GM23338 (cell line): ENCODE measurements at regions not wholly inside any gene's neighbourhood (a gene's known extent, or its start where the extent isn't known, plus 50 kb on each side); places are given as distances from the start of the nearest gene placed in this dataset.

Source experiments
- ATAC-seq: fragments of 200-7000 bp; cut with Tn5 transposase; 3 replicates; pipeline ENCODE4 v1.9.1; 2020
- DNase-seq: peaks from one replicate; pipeline ENCODE4 v3.0.0-alpha.2; 2015; ENCODE audit warnings: low spot score
- H2AFZ ChIP-seq: fragments of 200-600 bp; sonication (generic); 2 replicates; pipeline ENCODE4 v1.8.0; 2016; ENCODE audit warnings: antibody characterized with exemption, mild to moderate bottlenecking, moderate library complexity
- H3F3A ChIP-seq: fragments of 200-600 bp; sonication (generic); replicated peaks from 2 replicates; pipeline ENCODE4 v1.8.0; 2017; ENCODE audit warnings: antibody characterized with exemption, mixed run types, low read depth
- H3K27ac ChIP-seq: fragments of 200-600 bp; sonication (generic); 2 replicates; pipeline ENCODE4 v1.6.1; 2016; ENCODE audit warnings: low read depth
- H3K27me3 ChIP-seq: fragments of 200-600 bp; sonication (generic); 2 replicates; pipeline ENCODE4 v1.8.0; 2016; ENCODE audit warnings: mild to moderate bottlenecking, mixed run types, moderate library complexity; ENCODE audit not compliant: insufficient read depth
- H3K36me3 ChIP-seq: fragments of 200-600 bp; sonication (generic); 2 replicates; pipeline ENCODE4 v1.8.0; 2016; ENCODE audit warnings: mild to moderate bottlenecking; ENCODE audit not compliant: insufficient read depth
- H3K4me1 ChIP-seq: fragments of 200-600 bp; sonication (generic); 2 replicates; pipeline ENCODE4 v1.8.0; 2016; ENCODE audit warnings: mild to moderate bottlenecking, moderate library complexity; ENCODE audit not compliant: insufficient read depth
- H3K4me2 ChIP-seq: fragments of 200-600 bp; sonication (generic); 2 replicates; pipeline ENCODE4 v1.7.1; 2017; ENCODE audit warnings: mixed run types
- H3K4me3 ChIP-seq: fragments of 200-600 bp; sonication (generic); 2 replicates; pipeline ENCODE4 v1.6.1; 2016; ENCODE audit warnings: mixed run types
- H3K79me2 ChIP-seq: fragments of 200-600 bp; sonication (generic); replicated peaks from 2 replicates; pipeline ENCODE4 v1.8.0; 2017; ENCODE audit warnings: mild to moderate bottlenecking; ENCODE audit not compliant: insufficient read depth
- H3K9me2 ChIP-seq: fragments of 200-600 bp; sonication (generic); 2 replicates; pipeline ENCODE4 v1.8.0; 2017; ENCODE audit not compliant: insufficient read depth
- H4K20me1 ChIP-seq: fragments of 200-600 bp; sonication (generic); replicated peaks from 2 replicates; pipeline ENCODE4 v1.8.0; 2017; ENCODE audit warnings: mild to moderate bottlenecking; ENCODE audit not compliant: insufficient read depth
- H3K27ac Mint-ChIP-seq: 2 replicates; pipeline ENCODE4 v1.8.0; 2020; ENCODE audit warnings: inconsistent platforms, mild to moderate bottlenecking, moderate library complexity, mixed read lengths
- H3K27me3 Mint-ChIP-seq: 3 replicates; pipeline ENCODE4 v1.8.0; 2022; ENCODE audit warnings: low read depth, mild to moderate bottlenecking, moderate library complexity, mixed read lengths, inconsistent platforms; ENCODE audit not compliant: insufficient read depth, poor library complexity
- H3K36me3 Mint-ChIP-seq: 3 replicates; pipeline ENCODE4 v1.8.0; 2021; ENCODE audit warnings: low read depth, mild to moderate bottlenecking, inconsistent platforms, moderate library complexity, mixed read lengths
- H3K4me1 Mint-ChIP-seq: 3 replicates; pipeline ENCODE4 v1.8.0; 2020; ENCODE audit warnings: mild to moderate bottlenecking, inconsistent platforms, mixed read lengths
- H3K4me3 Mint-ChIP-seq: 3 replicates; pipeline ENCODE4 v1.8.0; 2021; ENCODE audit warnings: moderate library complexity, mild to moderate bottlenecking, inconsistent platforms, mixed read lengths
- H3K9me3 Mint-ChIP-seq: 3 replicates; pipeline ENCODE4 v1.8.0; 2020; ENCODE audit warnings: moderate library complexity, mild to moderate bottlenecking, inconsistent platforms, mixed read lengths
- CREB1 ChIP-seq: fragments of 250-450 bp; sonication (Bioruptor Pico); IDR thresholded peaks from 2 replicates; pipeline ENCODE4 v1.5.0; 2020; ENCODE audit warnings: low read depth, mild to moderate bottlenecking, moderate library complexity
- STAT1 ChIP-seq: IDR thresholded peaks from one replicate; pipeline ENCODE4 v1.6.1; 2016; ENCODE audit warnings: antibody characterized with exemption; ENCODE audit not compliant: unreplicated experiment
- ZNF462 ChIP-seq: fragments of 250-450 bp; sonication (Bioruptor Pico); IDR thresholded peaks from 2 replicates; pipeline ENCODE4 v1.5.0; 2020; ENCODE audit warnings: mild to moderate bottlenecking, moderate library complexity
- TF ChIP-seq, protein P1 (sequence below), 2 experiments: fragments of 200-600 bp in 1 of 2; sonication (generic) in 1 of 2; conservative IDR thresholded peaks; 2 replicates each; pipeline versions ENCODE4 v1.5.1 to v1.6.1; 2016 to 2017; ENCODE audit warnings: antibody characterized with exemption in 2 of 2, low read depth in 2 of 2, mild to moderate bottlenecking in 2 of 2, moderate library complexity in 1 of 2

- Mint-ChIP-seq H3K9me3 (no peaks in the 10 kb centered on the region), H3K27ac (no peak overlapping the region), H3K27me3 (peaks cover 2% of the 10 kb centered on the region), H3K4me3 (no peak overlapping the region), H3K4me1 (no peaks in the 10 kb centered on the region), H3K36me3 (no peaks in the 10 kb centered on the region)
- ATAC-seq: no peak
- Histone ChIP-seq H3K27me3 (no peaks in the 10 kb centered on the region), H3K4me2 (no peak overlapping the region), H2AFZ (no peak overlapping the region), H3K79me2 (no peaks in the 10 kb centered on the region), H3K27ac (no peak overlapping the region), H3K4me3 (no peak overlapping the region), H3F3A (no peaks in the 10 kb centered on the region), H3K36me3 (no peaks in the 10 kb centered on the region), H4K20me1 (no peaks in the 10 kb centered on the region), H3K4me1 (no peaks in the 10 kb centered on the region), H3K9me2 (0 out of 2 replicates have a peak, but pooled peaks cover 2% of the 10 kb centered on the region)
- no peak for DNase-seq
- TF ChIP-seq, protein P1, sequence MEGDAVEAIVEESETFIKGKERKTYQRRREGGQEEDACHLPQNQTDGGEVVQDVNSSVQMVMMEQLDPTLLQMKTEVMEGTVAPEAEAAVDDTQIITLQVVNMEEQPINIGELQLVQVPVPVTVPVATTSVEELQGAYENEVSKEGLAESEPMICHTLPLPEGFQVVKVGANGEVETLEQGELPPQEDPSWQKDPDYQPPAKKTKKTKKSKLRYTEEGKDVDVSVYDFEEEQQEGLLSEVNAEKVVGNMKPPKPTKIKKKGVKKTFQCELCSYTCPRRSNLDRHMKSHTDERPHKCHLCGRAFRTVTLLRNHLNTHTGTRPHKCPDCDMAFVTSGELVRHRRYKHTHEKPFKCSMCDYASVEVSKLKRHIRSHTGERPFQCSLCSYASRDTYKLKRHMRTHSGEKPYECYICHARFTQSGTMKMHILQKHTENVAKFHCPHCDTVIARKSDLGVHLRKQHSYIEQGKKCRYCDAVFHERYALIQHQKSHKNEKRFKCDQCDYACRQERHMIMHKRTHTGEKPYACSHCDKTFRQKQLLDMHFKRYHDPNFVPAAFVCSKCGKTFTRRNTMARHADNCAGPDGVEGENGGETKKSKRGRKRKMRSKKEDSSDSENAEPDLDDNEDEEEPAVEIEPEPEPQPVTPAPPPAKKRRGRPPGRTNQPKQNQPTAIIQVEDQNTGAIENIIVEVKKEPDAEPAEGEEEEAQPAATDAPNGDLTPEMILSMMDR (conservative IDR thresholded peaks at IDR 0.05; ENCODE audit: low read depth in 2 of 2): no peak
- no peak for TF ChIP-seq CREB1 (CRISPR knock-in tag)
- TF ChIP-seq ZNF462 (CRISPR knock-in tag): no peak
These were observed 295.4 kb upstream of the ESRRG start for GRCh38 chr1:217018648-217019047.

GRCh38 chr1:217017165-217017564 lies 293.9 kb upstream of the ESRRG start:
- Histone ChIP-seq H3K27me3 (no peaks in the 10 kb centered on the region), H4K20me1 (no peaks in the 10 kb centered on the region), H3K27ac (no peak overlapping the region), H3F3A (no peaks in the 10 kb centered on the region), H3K4me1 (no peaks in the 10 kb centered on the region), H3K79me2 (no peaks in the 10 kb centered on the region), H3K4me3 (no peak overlapping the region), H3K9me2 (peaks cover 5% of the 10 kb centered on the region; the same call in 1 of the 2 replicates), H2AFZ (no peak overlapping the region), H3K36me3 (no peaks in the 10 kb centered on the region), H3K4me2 (no peak overlapping the region)
- Mint-ChIP-seq H3K4me3 (no peak overlapping the region), H3K27me3 (no peaks in the 10 kb centered on the region), H3K36me3 (no peaks in the 10 kb centered on the region), H3K27ac (no peak overlapping the region), H3K4me1 (no peaks in the 10 kb centered on the region), H3K9me3 (no peaks in the 10 kb centered on the region)
- no peak for TF ChIP-seq STAT1
- DNase-seq (no peak), ATAC-seq (no peak)
